ENCODE measurements at regions not wholly inside any gene's neighbourhood (a gene's known extent, or its start where the extent isn't known, plus 50 kb on each side); places are given as distances from the start of the nearest gene placed in this dataset.

- Histone ChIP-seq H3K27ac (no peak overlapping the region), H3K4me2 (no peak overlapping the region), H3K79me2 (no peaks in the 10 kb centered on the region), H3K4me3 (no peak overlapping the region), H3K27me3 (peaks cover 4% of the 10 kb centered on the region), H3K4me1 (ENCODE audit: insufficient read depth) (no peaks in the 10 kb centered on the region), H3K9me2 (replicated peaks; ENCODE audit: insufficient read depth) (no peaks in the 10 kb centered on the region), H3K36me3 (replicated peaks; ENCODE audit: insufficient read depth, low read depth) (no peaks in the 10 kb centered on the region), H3K9me3 (ENCODE audit: low read depth) (no peaks in the 10 kb centered on the region), H4K20me1 (ENCODE audit: insufficient read depth, poor library complexity, severe bottlenecking) (no peaks in the 10 kb centered on the region), H2AFZ (no peak overlapping the region)
- WGBS (ENCODE audit: low lambda C conversion rate, missing lambda C conversion rate), result 73% methylated on average over 3 of the region's 3 CpGs
- TF ChIP-seq CTCF (IDR thresholded peaks at IDR 0.05; ENCODE audit: poor library complexity), result no peak
- no peak for TF ChIP-seq EZH2phosphoT487 (IDR thresholded peaks at IDR 0.05; ENCODE audit: low read depth, severe bottlenecking, unreplicated experiment)
- no peak for TF ChIP-seq EZH2 (IDR thresholded peaks at IDR 0.05; ENCODE audit: borderline replicate concordance)
- no peak for DNase-seq (ENCODE audit: low spot score)
Observed at GRCh38 chr16:49027420-49027819, 254.2 kb downstream of the CBLN1 start.

- WGBS (ENCODE audit: low lambda C conversion rate, missing lambda C conversion rate), result 60% methylated on average over 6 of the region's 6 CpGs
- H3K4me3 ChIP-seq, result no peak overlapping the region
- no peak overlapping the region for H2AFZ ChIP-seq
- peaks cover 6% of the 10 kb centered on the region for H3K27me3 ChIP-seq
- H3K79me2 ChIP-seq, result no peaks in the 10 kb centered on the region
- no peak for TF ChIP-seq EZH2phosphoT487 (IDR thresholded peaks at IDR 0.05; ENCODE audit: low read depth, severe bottlenecking, unreplicated experiment)
- no peak for TF ChIP-seq EZH2 (IDR thresholded peaks at IDR 0.05; ENCODE audit: borderline replicate concordance)
- TF ChIP-seq CTCF (IDR thresholded peaks at IDR 0.05; ENCODE audit: poor library complexity), result no peak
- DNase-seq (ENCODE audit: low spot score), result no peak
- H4K20me1 ChIP-seq (ENCODE audit: insufficient read depth, poor library complexity, severe bottlenecking), result no peaks in the 10 kb centered on the region
- no peaks in the 10 kb centered on the region for H3K4me1 ChIP-seq (ENCODE audit: insufficient read depth)
- H3K9me3 ChIP-seq (ENCODE audit: low read depth), result no peaks in the 10 kb centered on the region
- H3K4me2 ChIP-seq, result no peak overlapping the region
- no peaks in the 10 kb centered on the region for H3K36me3 ChIP-seq (replicated peaks; ENCODE audit: insufficient read depth, low read depth)
- H3K9me2 ChIP-seq (replicated peaks; ENCODE audit: insufficient read depth), result no peaks in the 10 kb centered on the region
- no peak overlapping the region for H3K27ac ChIP-seq
Observed at GRCh38 chr16:49026566-49027181, 255.0 kb downstream of the CBLN1 start.

- Histone ChIP-seq H3K4me2 (no peak overlapping the region), H3K9me2 (replicated peaks; ENCODE audit: insufficient read depth) (no peaks in the 10 kb centered on the region), H3K36me3 (replicated peaks; ENCODE audit: insufficient read depth, low read depth) (no peaks in the 10 kb centered on the region), H3K27ac (no peak overlapping the region), H2AFZ (no peak overlapping the region), H3K9me3 (ENCODE audit: low read depth) (no peaks in the 10 kb centered on the region), H3K4me3 (no peak overlapping the region), H4K20me1 (ENCODE audit: insufficient read depth, poor library complexity, severe bottlenecking) (no peaks in the 10 kb centered on the region), H3K27me3 (peaks cover 13% of the 10 kb centered on the region), H3K4me1 (ENCODE audit: insufficient read depth) (no peaks in the 10 kb centered on the region), H3K79me2 (no peaks in the 10 kb centered on the region)
- TF ChIP-seq EZH2phosphoT487 (IDR thresholded peaks at IDR 0.05; ENCODE audit: low read depth, severe bottlenecking, unreplicated experiment) (no peak), CTCF (IDR thresholded peaks at IDR 0.05; ENCODE audit: poor library complexity) (no peak), EZH2 (IDR thresholded peaks at IDR 0.05; ENCODE audit: borderline replicate concordance) (no peak)
- DNase-seq (ENCODE audit: low spot score), result no peak
- WGBS (ENCODE audit: low lambda C conversion rate, missing lambda C conversion rate), result 82% methylated on average over 8 of the region's 8 CpGs
Observed at GRCh38 chr16:49024896-49025295, 256.7 kb downstream of the CBLN1 start.

Data from hepatocyte (in vitro differentiated cells).